ENCODE measurements at regions not wholly inside any gene's neighbourhood (a gene's known extent, or its start where the extent isn't known, plus 50 kb on each side); places are given as distances from the start of the nearest gene placed in this dataset.

- Histone ChIP-seq H3K4me1 (ENCODE audit: control insufficient read depth, insufficient read depth, low read length) (peaks cover 46% of the 10 kb centered on the region), H2BK20ac (ENCODE audit: low read depth, low read length) (peak overlapping the region; percentile 72), H3K27ac (ENCODE audit: insufficient read depth, low read length) (peak overlapping the region; percentile 75), H2AK5ac (ENCODE audit: low read depth, low read length) (peak overlapping the region; percentile 88), H3K27me3 (ENCODE audit: control insufficient read depth, insufficient read depth, low read length) (no peaks in the 10 kb centered on the region), H4K5ac (ENCODE audit: low read depth, low read length) (peak overlapping the region; percentile 76), H4K91ac (ENCODE audit: insufficient read depth, low read depth, low read length) (peak overlapping the region; percentile 72), H2BK15ac (ENCODE audit: low read depth, low read length) (peak overlapping the region; percentile 61; the same call in 2 of the 3 replicates), H3K36me3 (ENCODE audit: control insufficient read depth, insufficient read depth, low read length) (no peaks in the 10 kb centered on the region), H3K4me3 (ENCODE audit: insufficient read depth, low read depth, low read length) (no peak overlapping the region), H2AK9ac (replicated peaks; ENCODE audit: low read depth, low read length, poor library complexity) (peak overlapping the region; percentile 73), H2BK5ac (ENCODE audit: low read depth, low read length, poor library complexity, severe bottlenecking) (peak overlapping the region; percentile 80), H3K4ac (ENCODE audit: low read depth, low read length) (peak overlapping the region; percentile 79), H3K9me1 (ENCODE audit: insufficient read depth, low read length) (peaks cover 44% of the 10 kb centered on the region), H2BK120ac (ENCODE audit: low read depth, low read length) (peak overlapping the region; percentile 92), H3K14ac (replicated peaks; ENCODE audit: low read depth, low read length) (peak overlapping the region; percentile 85), H3K56ac (ENCODE audit: extremely low read depth, insufficient read depth, low read length) (peak overlapping the region; percentile 23; the same call in 1 of the 2 replicates), H2AFZ (replicated peaks; ENCODE audit: low read length, poor library complexity) (peak overlapping the region; percentile 67), H3K23ac (ENCODE audit: low read depth, low read length) (peak overlapping the region; percentile 52; the same call in 1 of the 2 replicates), H3K4me2 (ENCODE audit: low read depth, low read length) (peak overlapping the region; percentile 50), H4K8ac (ENCODE audit: low read depth in 2 of 2, low read length in 2 of 2) (peak overlapping the region; percentile 42 to 72; a peak in 3 of 4 replicates), H3K9me3 (ENCODE audit: control insufficient read depth, insufficient read depth, low read length) (no peaks in the 10 kb centered on the region), H3K18ac (ENCODE audit: low read depth, low read length) (peak overlapping the region; percentile 68), H3K9ac (ENCODE audit: low read depth, low read length) (peak overlapping the region; percentile 21), H4K20me1 (ENCODE audit: insufficient read depth, low read length) (no peaks in the 10 kb centered on the region), H3K79me1 (ENCODE audit: low read depth in 1 of 2, low read length in 2 of 2) (peaks cover 4 to 18% of the 10 kb centered on the region in 2 experiments; a peak in 2 of 4 replicates)
- dilution Hi-C loops (cut with HindIII; ENCODE audit: low sequenced_read_pairs, unreplicated experiment) = no loop called here
- intact Hi-C loops (cut with micrococcal nuclease) = loop anchor here (5.0 kb wide), 1 partner anchor 95 kb away; no protein-coding TSS in a partner anchor
- ChIA-PET CTCF (interaction anchor here (0.6 kb wide), 1 partner anchor 783 kb away, joined by 3 read pairs; no protein-coding TSS in a partner anchor), POLR2A (ENCODE audit: unreplicated experiment) (interaction anchor here (0.6 kb wide), 1 partner anchor 104 kb away, joined by 4 read pairs; no protein-coding TSS in a partner anchor)
- in situ Hi-C loops (cut with MboI; ENCODE audit: low sequenced_read_pairs) = no loop called here
- ATAC-seq (ENCODE audit: low read depth) (peak; percentile 32), DNase-seq (peak; percentile 93)
- BruUV-seq (replicated peaks) = no TSS peak
- no CpG with 5 or more reads among the region's 13 CpGs for WGBS, 2 experiments (ENCODE audit: extremely low coverage in 2 of 2, insufficient read length in 1 of 2)
- TF ChIP-seq FOS (IDR thresholded peaks at IDR 0.05; ENCODE audit: low read depth, low read length) (peak; percentile 50), MXI1 (IDR thresholded peaks at IDR 0.05; ENCODE audit: borderline replicate concordance, low read depth, low read length) (no peak), NFE2L2 (IDR thresholded peaks at IDR 0.05; ENCODE audit: low read depth, low read length) (no peak), MAZ (IDR thresholded peaks at IDR 0.05; ENCODE audit: borderline replicate concordance, low read depth, low read length) (peak; percentile 69; the same call in 1 of the 2 replicates), USF2 (IDR thresholded peaks at IDR 0.05; ENCODE audit: low read depth, low read length) (no peak), SMC3 (IDR thresholded peaks at IDR 0.05; ENCODE audit: low read depth, low read length) (peak; percentile 18; the same call in 1 of the 2 replicates), RCOR1 (IDR thresholded peaks at IDR 0.05; ENCODE audit: insufficient replicate concordance, low read length) (peak; percentile 17), RFX5 (IDR thresholded peaks at IDR 0.05; ENCODE audit: low read depth, low read length) (no peak), CHD1 (IDR thresholded peaks at IDR 0.05; ENCODE audit: low read depth, low read length) (no peak), BHLHE40 (IDR thresholded peaks at IDR 0.05; ENCODE audit: low read depth, low read length) (0 out of 2 replicates have a peak, but pooled peaks have one; percentile 27), CEBPB (IDR thresholded peaks at IDR 0.05; ENCODE audit: low read depth, low read length) (no peak), MAFK (IDR thresholded peaks at IDR 0.05; ENCODE audit: low read depth, low read length) (no peak)
- TF ChIP-seq, protein P1, sequence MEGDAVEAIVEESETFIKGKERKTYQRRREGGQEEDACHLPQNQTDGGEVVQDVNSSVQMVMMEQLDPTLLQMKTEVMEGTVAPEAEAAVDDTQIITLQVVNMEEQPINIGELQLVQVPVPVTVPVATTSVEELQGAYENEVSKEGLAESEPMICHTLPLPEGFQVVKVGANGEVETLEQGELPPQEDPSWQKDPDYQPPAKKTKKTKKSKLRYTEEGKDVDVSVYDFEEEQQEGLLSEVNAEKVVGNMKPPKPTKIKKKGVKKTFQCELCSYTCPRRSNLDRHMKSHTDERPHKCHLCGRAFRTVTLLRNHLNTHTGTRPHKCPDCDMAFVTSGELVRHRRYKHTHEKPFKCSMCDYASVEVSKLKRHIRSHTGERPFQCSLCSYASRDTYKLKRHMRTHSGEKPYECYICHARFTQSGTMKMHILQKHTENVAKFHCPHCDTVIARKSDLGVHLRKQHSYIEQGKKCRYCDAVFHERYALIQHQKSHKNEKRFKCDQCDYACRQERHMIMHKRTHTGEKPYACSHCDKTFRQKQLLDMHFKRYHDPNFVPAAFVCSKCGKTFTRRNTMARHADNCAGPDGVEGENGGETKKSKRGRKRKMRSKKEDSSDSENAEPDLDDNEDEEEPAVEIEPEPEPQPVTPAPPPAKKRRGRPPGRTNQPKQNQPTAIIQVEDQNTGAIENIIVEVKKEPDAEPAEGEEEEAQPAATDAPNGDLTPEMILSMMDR (conservative IDR thresholded peaks at IDR 0.05; ENCODE audit: low read depth, low read length) = no peak
These were observed 139.0 kb downstream of the BOD1 start for GRCh38 chr5:173477345-173478040.
